Neural progenitor cell (in vitro differentiated cells): ENCODE measurements at regions not wholly inside any gene's neighbourhood (a gene's known extent, or its start where the extent isn't known, plus 50 kb on each side); places are given as distances from the start of the nearest gene placed in this dataset.
"Not testable (repeated sequence)": the region's sequence is repeated elsewhere in the genome, so short reads cannot be mapped to it uniquely, and the experiment has no call there.

ENCODE experiments used
- DNase-seq: peaks from one replicate; pipeline ENCODE4 v3.0.0-alpha.2; 2016; ENCODE audit warnings: low spot score
- H2AFZ ChIP-seq: fragments of 200-600 bp; sonication (generic); replicated peaks from 2 replicates; pipeline ENCODE4 v1.6.1; 2016; ENCODE audit warnings: antibody characterized with exemption
- H3F3A ChIP-seq: fragments of 200-600 bp; sonication (generic); 2 replicates; pipeline ENCODE4 v1.6.1; 2016; ENCODE audit warnings: antibody characterized with exemption, low read depth
- H3K27ac ChIP-seq: fragments of 200-600 bp; sonication (generic); 2 replicates; pipeline ENCODE4 v1.5.1; 2016; ENCODE audit warnings: mild to moderate bottlenecking
- H3K27me3 ChIP-seq: fragments of 200-600 bp; sonication (generic); 2 replicates; pipeline ENCODE4 v1.6.1; 2016; ENCODE audit warnings: mild to moderate bottlenecking, moderate library complexity
- H3K36me3 ChIP-seq: fragments of 200-600 bp; sonication (generic); 2 replicates; pipeline ENCODE4 v1.5.1; 2016
- H3K4me1 ChIP-seq: fragments of 200-600 bp; sonication (generic); 2 replicates; pipeline ENCODE4 v1.6.1; 2016; ENCODE audit warnings: mixed run types
- H3K4me2 ChIP-seq: fragments of 200-600 bp; sonication (generic); 2 replicates; pipeline ENCODE4 v1.6.1; 2016
- H3K4me3 ChIP-seq: fragments of 200-600 bp; sonication (generic); 2 replicates; pipeline ENCODE4 v1.5.1; 2016
- H3K79me2 ChIP-seq: fragments of 200-600 bp; sonication (generic); 2 replicates; pipeline ENCODE4 v1.6.1; 2016; ENCODE audit warnings: low read depth
- H3K9ac ChIP-seq: fragments of 200-600 bp; sonication (generic); 2 replicates; pipeline ENCODE4 v1.6.1; 2016
- H3K9me3 ChIP-seq: fragments of 200-600 bp; sonication (generic); 2 replicates; pipeline ENCODE4 v1.5.1; 2016; ENCODE audit warnings: low read depth
- H4K20me1 ChIP-seq: fragments of 200-600 bp; sonication (generic); 2 replicates; pipeline ENCODE4 v1.6.1; 2016; ENCODE audit warnings: low read depth
- H3K27ac Mint-ChIP-seq: 3 replicates; pipeline ENCODE4 v1.8.0; 2021; ENCODE audit warnings: mixed read lengths
- H3K27me3 Mint-ChIP-seq: 2 replicates; pipeline ENCODE4 v1.8.0; 2022; ENCODE audit warnings: low read depth, mild to moderate bottlenecking, inconsistent platforms, moderate library complexity, mixed read lengths; ENCODE audit not compliant: insufficient read depth
- H3K36me3 Mint-ChIP-seq: 3 replicates; pipeline ENCODE4 v1.8.0; 2021; ENCODE audit warnings: mixed read lengths
- H3K4me1 Mint-ChIP-seq: 3 replicates; pipeline ENCODE4 v1.8.0; 2021; ENCODE audit warnings: mixed read lengths
- H3K4me3 Mint-ChIP-seq: 3 replicates; pipeline ENCODE4 v1.8.0; 2021; ENCODE audit warnings: mild to moderate bottlenecking, moderate library complexity, mixed read lengths
- H3K9me3 Mint-ChIP-seq: 3 replicates; pipeline ENCODE4 v1.8.0; 2020; ENCODE audit warnings: mixed read lengths
- EZH2 ChIP-seq: fragments of 200-600 bp; sonication (generic); IDR thresholded peaks from 2 replicates; pipeline ENCODE4 v1.6.1; 2017; ENCODE audit warnings: antibody characterized with exemption, mild to moderate bottlenecking, moderate library complexity
- EZH2phosphoT487 ChIP-seq: fragments of 200-600 bp; sonication (generic); IDR thresholded peaks from 2 replicates; pipeline ENCODE4 v1.6.1; 2017; ENCODE audit warnings: antibody characterized with exemption
- TF ChIP-seq, protein P1 (sequence below): fragments of 200-600 bp; sonication (generic); IDR thresholded peaks from 2 replicates; pipeline ENCODE4 v1.5.1; 2017; ENCODE audit warnings: antibody characterized with exemption, mild to moderate bottlenecking

DNA sequence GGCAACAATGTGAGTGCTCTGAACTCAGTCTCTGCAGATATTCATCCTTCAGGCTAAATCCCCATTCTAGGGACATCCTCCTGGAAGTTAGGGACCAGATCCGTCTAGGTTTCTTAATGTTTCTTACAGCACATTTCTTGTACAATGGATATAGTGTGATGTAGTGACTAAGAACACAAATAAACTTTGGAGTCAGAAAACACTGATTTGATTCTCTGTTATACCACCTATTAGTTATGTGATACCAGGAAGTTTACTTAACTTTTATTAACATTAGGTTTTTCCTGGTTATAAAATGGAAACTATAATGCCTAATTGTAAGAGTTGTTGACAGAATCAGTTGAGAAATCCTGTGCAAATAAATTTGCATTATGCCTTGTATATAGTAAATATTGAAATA lies 57.6 kb upstream of the KCNQ5 start:
- Histone ChIP-seq H4K20me1 (no peaks in the 10 kb centered on the region), H3K9me3 (no peaks in the 10 kb centered on the region), H3K27me3 (no peaks in the 10 kb centered on the region), H3K4me2 (no peak overlapping the region), H3K9ac (no peak overlapping the region), H3K4me1 (no peaks in the 10 kb centered on the region), H2AFZ (no peak overlapping the region), H3K4me3 (no peak overlapping the region), H3F3A (no peaks in the 10 kb centered on the region), H3K36me3 (no peaks in the 10 kb centered on the region), H3K79me2 (no peaks in the 10 kb centered on the region), H3K27ac (no peak overlapping the region)
- H3K27ac Mint-ChIP-seq = no peak overlapping the region
- no peaks in the 10 kb centered on the region for H3K36me3 Mint-ChIP-seq
- H3K4me1 Mint-ChIP-seq = no peaks in the 10 kb centered on the region
- no peak for DNase-seq
- TF ChIP-seq, protein P1, sequence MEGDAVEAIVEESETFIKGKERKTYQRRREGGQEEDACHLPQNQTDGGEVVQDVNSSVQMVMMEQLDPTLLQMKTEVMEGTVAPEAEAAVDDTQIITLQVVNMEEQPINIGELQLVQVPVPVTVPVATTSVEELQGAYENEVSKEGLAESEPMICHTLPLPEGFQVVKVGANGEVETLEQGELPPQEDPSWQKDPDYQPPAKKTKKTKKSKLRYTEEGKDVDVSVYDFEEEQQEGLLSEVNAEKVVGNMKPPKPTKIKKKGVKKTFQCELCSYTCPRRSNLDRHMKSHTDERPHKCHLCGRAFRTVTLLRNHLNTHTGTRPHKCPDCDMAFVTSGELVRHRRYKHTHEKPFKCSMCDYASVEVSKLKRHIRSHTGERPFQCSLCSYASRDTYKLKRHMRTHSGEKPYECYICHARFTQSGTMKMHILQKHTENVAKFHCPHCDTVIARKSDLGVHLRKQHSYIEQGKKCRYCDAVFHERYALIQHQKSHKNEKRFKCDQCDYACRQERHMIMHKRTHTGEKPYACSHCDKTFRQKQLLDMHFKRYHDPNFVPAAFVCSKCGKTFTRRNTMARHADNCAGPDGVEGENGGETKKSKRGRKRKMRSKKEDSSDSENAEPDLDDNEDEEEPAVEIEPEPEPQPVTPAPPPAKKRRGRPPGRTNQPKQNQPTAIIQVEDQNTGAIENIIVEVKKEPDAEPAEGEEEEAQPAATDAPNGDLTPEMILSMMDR = no peak
- TF ChIP-seq EZH2 (no peak), EZH2phosphoT487 (no peak)
- no peak overlapping the region for H3K4me3 Mint-ChIP-seq
- no peaks in the 10 kb centered on the region for H3K9me3 Mint-ChIP-seq
- no peaks in the 10 kb centered on the region for H3K27me3 Mint-ChIP-seq

DNA sequence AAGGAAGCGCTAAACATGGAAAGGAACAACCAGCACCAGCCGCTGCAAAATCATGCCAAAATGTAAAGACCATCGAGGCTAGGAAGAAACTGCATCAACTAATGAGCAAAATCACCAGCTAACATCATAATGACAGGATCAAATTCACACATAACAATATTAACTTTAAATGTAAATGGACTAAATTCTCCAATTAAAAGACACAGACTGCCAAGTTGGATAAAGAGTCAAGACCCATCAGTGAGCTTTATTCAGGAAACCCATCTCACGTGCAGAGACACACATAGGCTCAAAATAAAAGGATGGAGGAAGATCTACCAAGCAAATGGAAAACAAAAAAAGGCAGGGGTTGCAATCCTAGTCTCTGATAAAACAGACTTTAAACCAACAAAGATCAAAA lies 49.9 kb upstream of the KCNQ5 start:
- DNase-seq, H4K20me1 ChIP-seq, H3K4me2 ChIP-seq, H3K4me1 ChIP-seq, H3K27ac ChIP-seq, H3K9me3 Mint-ChIP-seq, H3K4me3 ChIP-seq, H3K4me1 Mint-ChIP-seq, H3K27me3 ChIP-seq, H3K9ac ChIP-seq, H3K4me3 Mint-ChIP-seq, H3K36me3 Mint-ChIP-seq, H3K27me3 Mint-ChIP-seq, H3K27ac Mint-ChIP-seq, H3K36me3 ChIP-seq, H2AFZ ChIP-seq, H3F3A ChIP-seq, H3K9me3 ChIP-seq, H3K79me2 ChIP-seq: not testable (repeated sequence)
